DOHH2 (cell line): ENCODE measurements at regions not wholly inside any gene's neighbourhood (a gene's known extent, or its start where the extent isn't known, plus 50 kb on each side); places are given as distances from the start of the nearest gene placed in this dataset.
"Not testable (repeated sequence)": the region's sequence is repeated elsewhere in the genome, so short reads cannot be mapped to it uniquely, and the experiment has no call there.

Experiments used
- H3F3A ChIP-seq: fragments of 200-600 bp; sonication (generic), shearing (Covaris generic); 2 replicates; pipeline ENCODE4 v1.6.0; 2016; ENCODE audit warnings: antibody characterized with exemption, mild to moderate bottlenecking; ENCODE audit not compliant: control insufficient read depth, insufficient read depth
- H3K27ac ChIP-seq: fragments of 200-600 bp; sonication (generic); 2 replicates; pipeline ENCODE4 v1.5.1; 2014; ENCODE audit warnings: low read depth, mild to moderate bottlenecking, low read length, moderate library complexity
- H3K27me3 ChIP-seq: fragments of 200-600 bp; sonication (generic); 2 replicates; pipeline ENCODE4 v1.6.1; 2014; ENCODE audit warnings: mild to moderate bottlenecking, low read length, mixed read lengths; ENCODE audit not compliant: control insufficient read depth
- H3K36me3 ChIP-seq: fragments of 200-600 bp; sonication (generic); 2 replicates; pipeline ENCODE4 v1.6.1; 2014; ENCODE audit warnings: mild to moderate bottlenecking, low read length, moderate library complexity, mixed read lengths; ENCODE audit not compliant: control insufficient read depth
- H3K4me1 ChIP-seq: fragments of 200-600 bp; sonication (generic); 2 replicates; pipeline ENCODE4 v1.6.1; 2014; ENCODE audit warnings: mild to moderate bottlenecking, low read length, mixed read lengths; ENCODE audit not compliant: control insufficient read depth
- H3K4me2 ChIP-seq: fragments of 200-600 bp; sonication (generic); 2 replicates; pipeline ENCODE4 v1.6.0; 2014; ENCODE audit warnings: mild to moderate bottlenecking, low read length, moderate library complexity
- H3K4me3 ChIP-seq: fragments of 200-600 bp; sonication (generic); 2 replicates; pipeline ENCODE4 v1.5.1; 2014; ENCODE audit warnings: mild to moderate bottlenecking, low read length, mixed read lengths
- H3K79me2 ChIP-seq: fragments of 200-600 bp; sonication (generic); 2 replicates; pipeline ENCODE4 v1.6.1; 2014; ENCODE audit warnings: mild to moderate bottlenecking, low read length, mixed read lengths; ENCODE audit not compliant: control insufficient read depth
- H3K9me2 ChIP-seq: fragments of 200-600 bp; sonication (generic); replicated peaks from 2 replicates; pipeline ENCODE4 v1.6.1; 2014; ENCODE audit warnings: mild to moderate bottlenecking, low read length, mixed read lengths; ENCODE audit not compliant: control insufficient read depth
- H3K9me3 ChIP-seq: fragments of 200-600 bp; sonication (generic); 2 replicates; pipeline ENCODE4 v1.6.1; 2014; ENCODE audit warnings: antibody characterized with exemption, low read length, mixed read lengths; ENCODE audit not compliant: control insufficient read depth, insufficient read depth
- H4K20me1 ChIP-seq: fragments of 200-600 bp; sonication (generic); 2 replicates; pipeline ENCODE4 v1.6.0; 2014; ENCODE audit warnings: low read depth, mild to moderate bottlenecking, antibody characterized with exemption, low read length, moderate library complexity; ENCODE audit not compliant: control insufficient read depth, insufficient read depth
- CTCF ChIP-seq: fragments of 200-600 bp; sonication (generic); IDR thresholded peaks from one replicate; pipeline ENCODE4 v1.5.1; 2014; ENCODE audit warnings: antibody characterized with exemption, mild to moderate bottlenecking, low read depth, low read length; ENCODE audit not compliant: poor library complexity, severe bottlenecking
- EZH2phosphoT487 ChIP-seq: fragments of 200-600 bp; sonication (generic); IDR thresholded peaks from 2 replicates; pipeline ENCODE4 v1.6.1; 2017; ENCODE audit warnings: borderline replicate concordance, mild to moderate bottlenecking, antibody characterized with exemption, low read length, moderate library complexity, mixed read lengths

GRCh38 chr21:23936991-23937390, 1670.3 kb downstream of the MRPL39 start:
- no peaks in the 10 kb centered on the region for H3K4me1 ChIP-seq
- H3K9me3 ChIP-seq, result no peaks in the 10 kb centered on the region
- H3K79me2 ChIP-seq, result no peaks in the 10 kb centered on the region
- no peaks in the 10 kb centered on the region for H3K36me3 ChIP-seq
- no peak overlapping the region for H3K27ac ChIP-seq
- TF ChIP-seq CTCF (no peak), EZH2phosphoT487 (no peak)
- H3K4me3 ChIP-seq, result no peak overlapping the region
- no peaks in the 10 kb centered on the region for H3K9me2 ChIP-seq
- no peaks in the 10 kb centered on the region for H3F3A ChIP-seq
- H4K20me1 ChIP-seq, result no peaks in the 10 kb centered on the region
- H3K4me2 ChIP-seq, result no peak overlapping the region
- no peaks in the 10 kb centered on the region for H3K27me3 ChIP-seq

GRCh38 chr21:23936224-23936623, 1671.1 kb downstream of the MRPL39 start:
- Histone ChIP-seq H3K27ac (no peak overlapping the region), H3K27me3 (no peaks in the 10 kb centered on the region), H3K9me2 (no peaks in the 10 kb centered on the region), H3K9me3 (no peaks in the 10 kb centered on the region), H3K36me3 (no peaks in the 10 kb centered on the region), H3K4me1 (no peaks in the 10 kb centered on the region), H4K20me1 (no peaks in the 10 kb centered on the region), H3K4me2 (no peak overlapping the region), H3K79me2 (no peaks in the 10 kb centered on the region), H3K4me3 (no peak overlapping the region), H3F3A (no peaks in the 10 kb centered on the region)
- TF ChIP-seq CTCF, result peak; percentile 18
- TF ChIP-seq EZH2phosphoT487, result no peak

DNA sequence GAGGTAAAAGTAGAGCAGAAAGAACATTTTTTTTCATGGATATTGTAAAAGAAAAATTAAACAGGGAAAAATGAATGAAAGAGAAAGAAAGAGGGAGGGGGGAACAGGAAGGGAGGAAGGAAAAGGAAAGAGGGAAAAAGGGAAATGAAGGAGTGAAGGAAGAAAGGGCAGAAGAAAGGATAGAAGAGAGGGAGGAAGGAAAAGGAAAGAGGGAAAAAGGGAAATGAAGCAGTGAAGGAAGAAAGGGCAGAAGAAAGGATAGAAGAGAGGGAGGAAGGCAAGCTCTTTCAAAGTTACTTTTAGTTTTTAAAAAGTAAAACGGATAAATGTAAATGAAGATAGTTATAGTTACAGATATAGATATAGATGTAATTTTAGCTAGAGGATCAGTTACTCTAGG, 1676.7 kb downstream of the MRPL39 start:
- no peak overlapping the region for H3K4me3 ChIP-seq
- no peaks in the 10 kb centered on the region for H4K20me1 ChIP-seq
- no peak overlapping the region for H3K27ac ChIP-seq
- H3K79me2 ChIP-seq, result no peaks in the 10 kb centered on the region
- no peaks in the 10 kb centered on the region for H3K9me3 ChIP-seq
- no peaks in the 10 kb centered on the region for H3K4me1 ChIP-seq
- H3K9me2 ChIP-seq, result no peaks in the 10 kb centered on the region
- H3K36me3 ChIP-seq, result no peaks in the 10 kb centered on the region
- H3K27me3 ChIP-seq, result no peaks in the 10 kb centered on the region
- TF ChIP-seq CTCF (no peak), EZH2phosphoT487 (no peak)
- H3K4me2 ChIP-seq, result no peak overlapping the region
- H3F3A ChIP-seq, result no peaks in the 10 kb centered on the region

DNA sequence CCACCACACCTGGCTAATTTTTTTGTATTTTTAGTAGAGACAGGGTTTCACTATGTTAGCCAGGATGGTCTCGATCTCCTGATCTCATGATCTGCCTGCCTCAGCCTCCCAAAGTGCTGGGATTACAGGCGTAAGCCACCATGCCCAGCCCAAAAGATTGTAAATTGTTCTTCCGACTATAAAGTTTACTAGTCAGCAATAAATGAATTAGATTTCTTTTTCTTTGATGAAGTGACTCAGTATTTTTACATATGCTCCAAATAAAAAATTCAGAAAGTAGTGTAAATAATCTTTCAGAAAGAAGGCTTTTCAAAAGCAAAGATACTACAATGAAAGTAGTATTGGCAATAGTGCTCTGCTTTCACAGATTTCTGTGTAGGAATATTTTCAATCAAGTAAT, 1680.9 kb downstream of the MRPL39 start:
- not testable (repeated sequence) for H3K36me3 ChIP-seq, H3K79me2 ChIP-seq, H3K4me2 ChIP-seq, H3K4me3 ChIP-seq, H3K9me3 ChIP-seq, H3K9me2 ChIP-seq, H3K4me1 ChIP-seq, H4K20me1 ChIP-seq, H3F3A ChIP-seq, H3K27me3 ChIP-seq, H3K27ac ChIP-seq
